ENCODE measurements at regions not wholly inside any gene's neighbourhood (a gene's known extent, or its start where the extent isn't known, plus 50 kb on each side); places are given as distances from the start of the nearest gene placed in this dataset.

GRCh38 chr10:28783087-28783486, 105.8 kb downstream of the BAMBI start:
- DNase-seq: peak; percentile 39

- DNase-seq: no peak
These were observed 107.7 kb downstream of the BAMBI start for GRCh38 chr10:28785018-28785417.

GRCh38 chr10:28788252-28788651, 110.9 kb downstream of the BAMBI start:
- DNase-seq: no peak

- no peak for DNase-seq
These were observed 111.4 kb downstream of the BAMBI start for GRCh38 chr10:28788762-28789161.

- DNase-seq: no peak
These were observed 112.8 kb downstream of the BAMBI start for GRCh38 chr10:28790146-28790545.

GRCh38 chr10:28793482-28793881, 116.2 kb downstream of the BAMBI start:
- no peak for DNase-seq

GRCh38 chr10:28794986-28795385, 117.7 kb downstream of the BAMBI start:
- no peak for DNase-seq

- DNase-seq: peak; percentile 61
These were observed 119.5 kb downstream of the BAMBI start for GRCh38 chr10:28796606-28797512.

GRCh38 chr10:28797904-28798371, 120.6 kb downstream of the BAMBI start:
- DNase-seq: no peak

- DNase-seq: no peak
These were observed 121.2 kb downstream of the BAMBI start for GRCh38 chr10:28798428-28798955.

- DNase-seq: no peak
These were observed 121.6 kb downstream of the BAMBI start for GRCh38 chr10:28798964-28799363.

GRCh38 chr10:28800144-28800543, 122.8 kb downstream of the BAMBI start:
- DNase-seq: no peak

GRCh38 chr10:28801247-28801646, 123.9 kb downstream of the BAMBI start:
- DNase-seq: no peak

- no peak for DNase-seq
These were observed 124.5 kb downstream of the BAMBI start for GRCh38 chr10:28801869-28802268.

GRCh38 chr10:28805390-28805789, 128.1 kb downstream of the BAMBI start:
- DNase-seq: no peak

- DNase-seq: no peak
These were observed 129.2 kb downstream of the BAMBI start for GRCh38 chr10:28806488-28806941.

- no peak for DNase-seq
These were observed 129.8 kb downstream of the BAMBI start for GRCh38 chr10:28806951-28807759.

- DNase-seq: no peak
These were observed 130.7 kb downstream of the BAMBI start for GRCh38 chr10:28807760-28808613.

GRCh38 chr10:28808693-28809092, 131.4 kb downstream of the BAMBI start:
- DNase-seq: no peak

GRCh38 chr10:28810057-28810870, 132.9 kb downstream of the BAMBI start:
- DNase-seq: no peak

- DNase-seq: no peak
These were observed 134.5 kb downstream of the BAMBI start for GRCh38 chr10:28811639-28812349.
